HCT116 (cell line): ENCODE measurements at regions not wholly inside any gene's neighbourhood (a gene's known extent, or its start where the extent isn't known, plus 50 kb on each side); places are given as distances from the start of the nearest gene placed in this dataset.
"Not testable (repeated sequence)": the region's sequence is repeated elsewhere in the genome, so short reads cannot be mapped to it uniquely, and the experiment has no call there.

Experiments used
- ATAC-seq: fragments of 200-7000 bp; cut with Tn5 transposase; 2 replicates; pipeline ENCODE4 v1.9.1; 2020; ENCODE audit warnings: mild to moderate bottlenecking, moderate library complexity
- BruUV-seq: library from RNA; stranded (reverse); fragments of 400-500 nt; replicated peaks from 2 replicates; lab custom pipeline; 2021; lab: Mats Ljungman, UMichigan
- CTCF ChIA-PET: fragments of 300-600 bp; sonication (Branson Sonifier 250); formaldehyde crosslinking; loops from one replicate; lab custom pipeline; 2021; ENCODE audit warnings: antibody characterized with exemption; lab: Charles Lee
- POLR2A ChIA-PET: fragments of 300-600, 350-600 bp; sonication (Branson Sonifier 250); formaldehyde crosslinking; loops from one replicate; lab custom pipeline; 2021; ENCODE audit warnings: antibody characterized with exemption; lab: Charles Lee
- RAD21 ChIA-PET, 2 experiments: fragments of 300-600 bp; sonication (Branson Sonifier 250); formaldehyde crosslinking; loops; one replicate each; lab custom pipeline; 2023; ENCODE audit warnings: low total read pairs in 2 of 2; ENCODE audit not compliant: uncharacterized antibody in 2 of 2, unreplicated experiment in 2 of 2, low non-redundant PET in 1 of 2; lab: Charles Lee
- DNase-seq: peaks from one replicate; pipeline ENCODE4 v3.0.0-alpha.2; 2010; ENCODE audit warnings: low read depth, low spot score
- H2AFZ ChIP-seq: fragments of 200-600 bp; shearing (Covaris generic), sonication (generic); 2 replicates; pipeline ENCODE4 v1.6.1; 2017; ENCODE audit warnings: low read depth, mixed run types, mixed read lengths, antibody characterized with exemption, low read length; ENCODE audit not compliant: poor library complexity, severe bottlenecking
- H3K27ac ChIP-seq: 2 replicates; pipeline ENCODE4 v1.5.1; 2012; ENCODE audit warnings: low read depth, low read length
- H3K27me3 ChIP-seq: fragments of 200-600 bp; sonication (generic); 2 replicates; pipeline ENCODE4 v1.6.1; 2016; ENCODE audit warnings: mixed run types, low read length, mixed read lengths; ENCODE audit not compliant: insufficient read depth
- H3K36me3 ChIP-seq, 2 experiments: fragments of 200-500 bp in 1 of 2; fragments of 200-600 bp in 1 of 2; sonication (Bioruptor generic) in 1 of 2; sonication (generic) in 1 of 2; 2 replicates each; pipeline versions ENCODE4 v1.5.1 to v1.6.1; 2014 to 2016; ENCODE audit warnings: low read length in 2 of 2, inconsistent platforms in 1 of 2, mixed read lengths in 1 of 2, mixed run types in 1 of 2; ENCODE audit not compliant: insufficient read depth in 2 of 2, control insufficient read depth in 1 of 2
- H3K4me1 ChIP-seq, 2 experiments: fragments of 200-600 bp in 1 of 2; sonication (generic) in 1 of 2; 2 replicates each; pipeline versions ENCODE4 v1.5.1 to v1.6.1; 2012 to 2017; ENCODE audit warnings: low read length in 2 of 2, inconsistent platforms in 1 of 2, mild to moderate bottlenecking in 1 of 2, mixed read lengths in 1 of 2, mixed run types in 1 of 2, moderate library complexity in 1 of 2; ENCODE audit not compliant: insufficient read depth in 2 of 2, control insufficient read depth in 1 of 2
- H3K4me2 ChIP-seq: fragments of 200-600 bp; sonication (generic); 2 replicates; pipeline ENCODE4 v1.6.1; 2017; ENCODE audit warnings: mixed run types, low read length, mixed read lengths
- H3K4me3 ChIP-seq, 2 experiments: fragments of 200-600 bp in 1 of 2; sonication (generic) in 1 of 2; replicated peaks in 1 of 2; 2 replicates each; pipeline ENCODE4 v1.5.1; 2011 to 2016; ENCODE audit warnings: low read length in 2 of 2, control low read depth in 1 of 2, low read depth in 1 of 2, mild to moderate bottlenecking in 1 of 2, mixed read lengths in 1 of 2, mixed run types in 1 of 2
- H3K79me2 ChIP-seq: fragments of 200-600 bp; sonication (generic); 2 replicates; pipeline ENCODE4 v1.6.1; 2017; ENCODE audit warnings: mild to moderate bottlenecking, mixed run types, low read length, moderate library complexity, mixed read lengths; ENCODE audit not compliant: insufficient read depth
- H3K9ac ChIP-seq: fragments of 200-600 bp; sonication (generic); 2 replicates; pipeline ENCODE4 v1.6.1; 2016; ENCODE audit warnings: low read length, mixed read lengths
- H3K9me2 ChIP-seq: fragments of 200-600 bp; sonication (generic), shearing (Covaris generic); 2 replicates; pipeline ENCODE4 v1.6.1; 2017; ENCODE audit warnings: mixed run types, mild to moderate bottlenecking, moderate library complexity; ENCODE audit not compliant: insufficient read depth
- H3K9me3 ChIP-seq, 2 experiments: fragments of 200-500 bp in 1 of 2; fragments of 200-600 bp in 1 of 2; sonication (Bioruptor generic) in 1 of 2; sonication (generic) in 1 of 2; 2 replicates each; pipeline ENCODE4 v1.6.1; 2014 to 2017; ENCODE audit warnings: low read length in 2 of 2, mixed read lengths in 2 of 2, inconsistent platforms in 1 of 2, low read depth in 1 of 2, mild to moderate bottlenecking in 1 of 2, mixed run types in 1 of 2, moderate library complexity in 1 of 2; ENCODE audit not compliant: control insufficient read depth in 1 of 2, insufficient read depth in 1 of 2
- H4K20me1 ChIP-seq: fragments of 200-600 bp; sonication (generic), shearing (Covaris generic); 2 replicates; pipeline ENCODE4 v1.6.1; 2017; ENCODE audit warnings: mixed run types, mild to moderate bottlenecking, moderate library complexity; ENCODE audit not compliant: insufficient read depth
- intact Hi-C: fragments of 100-400 bp; cut with micrococcal nuclease; formaldehyde crosslinking; loops from 2 replicates; pipeline ENCODE4 v1.10.0; 2022

- intact Hi-C loops, POLR2A ChIA-PET, H2AFZ ChIP-seq, ATAC-seq, BruUV-seq, DNase-seq, H3K79me2 ChIP-seq, RAD21 ChIA-PET, H3K9me3 ChIP-seq, H3K9me2 ChIP-seq, H3K36me3 ChIP-seq, CTCF ChIA-PET, H3K27ac ChIP-seq, H3K4me3 ChIP-seq, H3K9ac ChIP-seq, H4K20me1 ChIP-seq, H3K4me2 ChIP-seq, H3K4me1 ChIP-seq, H3K27me3 ChIP-seq: not testable (repeated sequence)
Observed at GRCh38 chr1:146537775-146538373, 309.1 kb upstream of the NOTCH2NLA start.

- H3K9me2 ChIP-seq, H3K27me3 ChIP-seq, H3K36me3 ChIP-seq, H3K27ac ChIP-seq, H3K9me3 ChIP-seq, H3K4me1 ChIP-seq, ATAC-seq, CTCF ChIA-PET, H2AFZ ChIP-seq, RAD21 ChIA-PET, BruUV-seq, intact Hi-C loops, H4K20me1 ChIP-seq, H3K4me2 ChIP-seq, POLR2A ChIA-PET, H3K79me2 ChIP-seq, H3K4me3 ChIP-seq, H3K9ac ChIP-seq, DNase-seq: not testable (repeated sequence)
Observed at GRCh38 chr1:146536028-146536427, 307.2 kb upstream of the NOTCH2NLA start.

GRCh38 chr1:146535575-146535974, 306.8 kb upstream of the NOTCH2NLA start:
- DNase-seq, H3K9me2 ChIP-seq, H3K27me3 ChIP-seq, H3K79me2 ChIP-seq, H3K9me3 ChIP-seq, H4K20me1 ChIP-seq, RAD21 ChIA-PET, H3K27ac ChIP-seq, BruUV-seq, H3K4me1 ChIP-seq, H3K4me3 ChIP-seq, intact Hi-C loops, H3K9ac ChIP-seq, H3K4me2 ChIP-seq, ATAC-seq, H3K36me3 ChIP-seq, CTCF ChIA-PET, POLR2A ChIA-PET, H2AFZ ChIP-seq: not testable (repeated sequence)

GRCh38 chr1:146530958-146531357, 302.1 kb upstream of the NOTCH2NLA start:
- ATAC-seq, BruUV-seq, H4K20me1 ChIP-seq, POLR2A ChIA-PET, intact Hi-C loops, H3K9ac ChIP-seq, H3K4me3 ChIP-seq, H3K4me1 ChIP-seq, H3K27ac ChIP-seq, CTCF ChIA-PET, H2AFZ ChIP-seq, DNase-seq, H3K79me2 ChIP-seq, H3K36me3 ChIP-seq, H3K9me3 ChIP-seq, H3K4me2 ChIP-seq, H3K9me2 ChIP-seq, H3K27me3 ChIP-seq, RAD21 ChIA-PET: not testable (repeated sequence)
